Esophagus squamous epithelium (tissue), 5 donors: ENCODE measurements at regions not wholly inside any gene's neighbourhood (a gene's known extent, or its start where the extent isn't known, plus 50 kb on each side); places are given as distances from the start of the nearest gene placed in this dataset.

Experiments
- DNase-seq: peaks from one replicate; lab custom pipeline; 2025; lab: John Stamatoyannopoulos, UW
- H3K27ac ChIP-seq, 4 donors: fragments of 200-600 bp; sonication (generic); one replicate each; pipeline ENCODE4 v1.5.1; 2016 to 2019; ENCODE audit warnings: mild to moderate bottlenecking in 1 of 4
- H3K27me3 ChIP-seq, 4 donors: fragments of 200-600 bp; sonication (generic); 1 replicate in 3 of 4; 2 replicates in 1 of 4; pipeline versions ENCODE4 v1.5.1 to v1.6.0; 2017 to 2021; ENCODE audit warnings: antibody characterized with exemption in 1 of 4
- H3K36me3 ChIP-seq, 3 donors: fragments of 200-600 bp; sonication (generic); one replicate each; pipeline ENCODE4 v1.5.1; 2016 to 2019
- H3K4me1 ChIP-seq, 3 donors: fragments of 200-600 bp; sonication (generic); one replicate each; pipeline ENCODE4 v1.5.1; 2017 to 2019
- H3K4me3 ChIP-seq, 4 donors: fragments of 200-600 bp; sonication (generic); 1 replicate in 3 of 4; 2 replicates in 1 of 4; pipeline ENCODE4 v1.5.1; 2016 to 2019; ENCODE audit warnings: mild to moderate bottlenecking in 2 of 4, moderate library complexity in 1 of 4
- H3K9me3 ChIP-seq, 3 donors: fragments of 200-600 bp; sonication (generic); one replicate each; pipeline ENCODE4 v1.5.1; 2016 to 2019
- POLR2A ChIP-seq, 4 donors: fragments of 450-650 bp; IDR thresholded peaks; one replicate each; pipeline ENCODE4 v1.6.1; 2017; ENCODE audit warnings: antibody characterized with exemption in 4 of 4, mild to moderate bottlenecking in 4 of 4, moderate library complexity in 3 of 4
- WGBS, 2 donors: methylation state at CpG; one replicate each; pipeline ENCODE4 v1.1.5; 2018; 5-methylcytosine and 5-hydroxymethylcytosine counted together
- intact Hi-C: fragments of 100-400 bp; cut with DNase I; formaldehyde crosslinking; loops from one replicate; pipeline ENCODE4 v1.15.0; 2022
- TF ChIP-seq, protein P1 (sequence below), 6 experiments: fragments of 450-650 bp in 4 of 6; fragments of 200-600 bp in 2 of 6; sonication (generic) in 2 of 6; IDR thresholded peaks; one replicate each; pipeline ENCODE4 v1.5.1; 2016 to 2019; ENCODE audit warnings: antibody characterized with exemption in 6 of 6, mild to moderate bottlenecking in 4 of 6, moderate library complexity in 4 of 6
- donor health status: DM: yes; HTN: yes; CAD: no.

DNA sequence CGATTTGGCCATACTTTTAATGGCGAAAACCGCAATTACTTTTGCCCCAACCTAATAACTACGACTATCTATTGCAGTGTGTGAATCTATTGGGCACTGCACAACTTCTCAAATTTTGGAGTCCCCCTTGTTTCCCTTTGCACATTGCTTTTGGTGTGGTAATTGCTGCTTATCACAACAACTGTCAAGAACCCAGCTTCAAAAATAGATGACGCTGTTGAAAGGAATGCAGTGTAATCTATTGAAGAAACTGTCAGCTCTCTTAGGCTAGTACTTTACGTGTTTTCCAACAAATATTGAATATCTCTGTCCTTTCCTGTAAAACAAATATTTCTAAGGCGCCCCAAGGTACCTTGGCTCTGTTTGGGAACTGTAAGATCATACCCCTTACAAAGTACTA lies 222.8 kb upstream of the UBE2E2 start:
- no peaks in the 10 kb centered on the region for H3K27me3 ChIP-seq
- intact Hi-C loops, result no loop called here
- WGBS, 2 donors, result 75 to 80% methylated on average over 7 of the region's 7 CpGs
- no peaks in the 10 kb centered on the region for H3K36me3 ChIP-seq
- no peak overlapping the region for H3K27ac ChIP-seq
- H3K9me3 ChIP-seq, result peaks cover 0 to 3% (median 2%) of the 10 kb centered on the region in 3 donors
- no peaks in the 10 kb centered on the region for H3K4me1 ChIP-seq
- TF ChIP-seq, protein P1, sequence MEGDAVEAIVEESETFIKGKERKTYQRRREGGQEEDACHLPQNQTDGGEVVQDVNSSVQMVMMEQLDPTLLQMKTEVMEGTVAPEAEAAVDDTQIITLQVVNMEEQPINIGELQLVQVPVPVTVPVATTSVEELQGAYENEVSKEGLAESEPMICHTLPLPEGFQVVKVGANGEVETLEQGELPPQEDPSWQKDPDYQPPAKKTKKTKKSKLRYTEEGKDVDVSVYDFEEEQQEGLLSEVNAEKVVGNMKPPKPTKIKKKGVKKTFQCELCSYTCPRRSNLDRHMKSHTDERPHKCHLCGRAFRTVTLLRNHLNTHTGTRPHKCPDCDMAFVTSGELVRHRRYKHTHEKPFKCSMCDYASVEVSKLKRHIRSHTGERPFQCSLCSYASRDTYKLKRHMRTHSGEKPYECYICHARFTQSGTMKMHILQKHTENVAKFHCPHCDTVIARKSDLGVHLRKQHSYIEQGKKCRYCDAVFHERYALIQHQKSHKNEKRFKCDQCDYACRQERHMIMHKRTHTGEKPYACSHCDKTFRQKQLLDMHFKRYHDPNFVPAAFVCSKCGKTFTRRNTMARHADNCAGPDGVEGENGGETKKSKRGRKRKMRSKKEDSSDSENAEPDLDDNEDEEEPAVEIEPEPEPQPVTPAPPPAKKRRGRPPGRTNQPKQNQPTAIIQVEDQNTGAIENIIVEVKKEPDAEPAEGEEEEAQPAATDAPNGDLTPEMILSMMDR (IDR thresholded peaks at IDR 0.05), result no peak
- TF ChIP-seq POLR2A (IDR thresholded peaks at IDR 0.05), result no peak
- DNase-seq, result no peak
- no peak overlapping the region for H3K4me3 ChIP-seq

DNA sequence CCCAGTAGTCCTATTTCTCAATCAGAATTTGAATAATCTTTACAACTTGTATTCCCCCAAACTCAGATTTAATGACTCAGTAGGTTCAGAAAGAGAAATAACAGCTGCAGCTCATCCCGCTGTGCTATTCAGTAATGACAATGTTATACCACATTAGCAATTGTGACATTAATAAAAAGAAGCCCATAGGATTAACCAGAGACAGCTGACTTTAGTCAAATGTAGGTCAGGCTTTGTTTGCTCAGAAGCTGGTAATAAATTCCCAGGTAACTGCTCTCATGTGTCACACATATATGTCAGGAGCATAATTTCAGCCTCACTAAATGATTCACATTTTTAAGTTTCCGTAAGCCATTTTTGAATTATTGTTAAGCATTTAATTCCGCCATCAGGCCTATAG lies 222.0 kb upstream of the UBE2E2 start:
- TF ChIP-seq, protein P1 (IDR thresholded peaks at IDR 0.05), result no peak
- TF ChIP-seq POLR2A (IDR thresholded peaks at IDR 0.05), result no peak
- no peaks in the 10 kb centered on the region for H3K4me1 ChIP-seq
- 85 to 94% methylated on average over 3 of the region's 3 CpGs for WGBS, 2 donors
- no peak for DNase-seq
- no peak overlapping the region for H3K27ac ChIP-seq
- intact Hi-C loops, result no loop called here
- H3K27me3 ChIP-seq, result no peaks in the 10 kb centered on the region
- no peak overlapping the region for H3K4me3 ChIP-seq
- no peaks in the 10 kb centered on the region for H3K36me3 ChIP-seq
- H3K9me3 ChIP-seq, result peaks cover 0 to 9% (median 8%) of the 10 kb centered on the region in 3 donors

- no peaks in the 10 kb centered on the region for H3K27me3 ChIP-seq
- H3K4me3 ChIP-seq, result no peak overlapping the region
- H3K4me1 ChIP-seq, result no peaks in the 10 kb centered on the region
- TF ChIP-seq, protein P1 (IDR thresholded peaks at IDR 0.05), result no peak
- no peak for TF ChIP-seq POLR2A (IDR thresholded peaks at IDR 0.05)
- DNase-seq, result no peak
- H3K36me3 ChIP-seq, result no peaks in the 10 kb centered on the region
- intact Hi-C loops, result no loop called here
- 34 to 59% methylated on average over 2 of the region's 2 CpGs for WGBS, 2 donors
- H3K9me3 ChIP-seq, result peaks cover 0 to 9% (median 8%) of the 10 kb centered on the region in 3 donors
- no peak overlapping the region for H3K27ac ChIP-seq
Measured at GRCh38 chr3:22981861-22982260, 221.3 kb upstream of the UBE2E2 start.

DNA sequence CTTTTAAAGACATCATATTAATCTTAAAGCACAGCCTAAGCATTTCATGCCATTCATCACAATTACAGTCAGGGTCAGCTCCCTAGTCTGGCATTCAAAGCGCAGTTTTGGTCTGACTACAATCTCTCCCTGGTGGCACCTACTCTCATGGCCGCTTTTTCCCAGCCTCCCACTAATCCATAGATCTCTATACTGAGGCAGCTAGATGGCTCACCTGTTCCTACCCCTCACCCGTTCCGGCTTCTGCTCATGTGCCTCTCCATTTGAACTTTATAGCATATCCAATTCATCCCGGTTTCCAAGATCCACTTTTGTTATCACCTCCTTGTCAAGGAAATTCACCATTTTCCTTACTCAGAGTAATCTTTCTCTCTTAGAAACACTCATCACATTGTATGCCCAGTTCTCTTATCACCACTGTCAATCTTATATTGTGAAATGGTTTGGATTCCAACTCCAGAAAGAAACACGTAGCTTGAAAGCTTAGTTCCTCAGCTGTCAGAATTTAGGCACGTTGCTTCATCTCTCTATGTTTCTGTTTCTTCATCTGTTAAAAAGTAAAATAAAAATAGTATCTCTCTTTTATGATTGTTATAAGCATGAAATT lies 220.0 kb upstream of the UBE2E2 start:
- TF ChIP-seq POLR2A (IDR thresholded peaks at IDR 0.05), result no peak
- TF ChIP-seq, protein P1 (IDR thresholded peaks at IDR 0.05), result no peak
- intact Hi-C loops, result no loop called here
- DNase-seq, result no peak
- Histone ChIP-seq H3K27ac (no peak overlapping the region), H3K27me3 (no peaks in the 10 kb centered on the region), H3K4me1 (no peaks in the 10 kb centered on the region), H3K9me3 (peaks cover 0 to 9% (median 8%) of the 10 kb centered on the region in 3 donors), H3K36me3 (no peaks in the 10 kb centered on the region), H3K4me3 (no peak overlapping the region)
- WGBS, 2 donors, result 69 to 73% methylated on average over 7 of the region's 7 CpGs

- H3K4me1 ChIP-seq, result no peaks in the 10 kb centered on the region
- DNase-seq, result no peak
- peaks cover 0 to 9% (median 8%) of the 10 kb centered on the region in 3 donors for H3K9me3 ChIP-seq
- no peaks in the 10 kb centered on the region for H3K27me3 ChIP-seq
- H3K36me3 ChIP-seq, result no peaks in the 10 kb centered on the region
- no peak overlapping the region for H3K27ac ChIP-seq
- TF ChIP-seq, protein P1 (IDR thresholded peaks at IDR 0.05), result no peak
- TF ChIP-seq POLR2A (IDR thresholded peaks at IDR 0.05), result no peak
- intact Hi-C loops, result no loop called here
- H3K4me3 ChIP-seq, result no peak overlapping the region
Measured at GRCh38 chr3:22986958-22987357, 216.2 kb upstream of the UBE2E2 start.
